Keratinocyte (primary cell): ENCODE measurements at regions not wholly inside any gene's neighbourhood (a gene's known extent, or its start where the extent isn't known, plus 50 kb on each side); places are given as distances from the start of the nearest gene placed in this dataset.
"Not testable (repeated sequence)": the region's sequence is repeated elsewhere in the genome, so short reads cannot be mapped to it uniquely, and the experiment has no call there.

Source experiments
- DNase-seq: peaks from one replicate; pipeline ENCODE4 v3.0.0-alpha.2; 2011; ENCODE audit warnings: low read depth, missing footprints, low spot score
- FAIRE-seq: peaks from 2 replicates; lab custom pipeline; 2011; peaks lifted over from hg19 to GRCh38; lab: Jason Lieb, UNC
- H2AFZ ChIP-seq: 2 replicates; pipeline ENCODE4 v1.6.0; 2012; ENCODE audit warnings: low read length, control low read depth, inconsistent platforms; ENCODE audit not compliant: control insufficient read depth
- H3K27ac ChIP-seq: 2 replicates; pipeline ENCODE4 v1.5.1; 2011; ENCODE audit warnings: low read length; ENCODE audit not compliant: control insufficient read depth, insufficient read depth
- H3K27me3 ChIP-seq: 3 replicates; pipeline ENCODE4 v1.6.0; 2011; ENCODE audit warnings: low read length; ENCODE audit not compliant: control insufficient read depth, insufficient read depth; ENCODE audit errors: extremely low read depth
- H3K36me3 ChIP-seq, 2 experiments: 2 replicates in 1 of 2; 3 replicates in 1 of 2; pipeline ENCODE4 v1.5.1; 2011; ENCODE audit warnings: low read length in 2 of 2, mild to moderate bottlenecking in 1 of 2; ENCODE audit not compliant: control insufficient read depth in 2 of 2, insufficient read depth in 2 of 2; ENCODE audit errors: extremely low read depth in 1 of 2
- H3K4me1 ChIP-seq: 3 replicates; pipeline ENCODE4 v1.5.1; 2011; ENCODE audit warnings: low read length; ENCODE audit not compliant: control insufficient read depth, insufficient read depth; ENCODE audit errors: extremely low read depth
- H3K4me2 ChIP-seq: 3 replicates; pipeline ENCODE4 v1.6.0; 2011; ENCODE audit warnings: low read depth, low read length; ENCODE audit not compliant: control insufficient read depth, insufficient read depth; ENCODE audit errors: extremely low read depth
- H3K4me3 ChIP-seq, 3 experiments: fragments of 200-600 bp in 1 of 3; sonication (generic) in 1 of 3; 2 replicates in 2 of 3; 3 replicates in 1 of 3; pipeline ENCODE4 v1.5.1; 2011 to 2016; ENCODE audit warnings: low read length in 3 of 3, mild to moderate bottlenecking in 3 of 3, control low read depth in 2 of 3, inconsistent platforms in 1 of 3, low read depth in 1 of 3, mixed read lengths in 1 of 3, mixed run types in 1 of 3, moderate library complexity in 1 of 3; ENCODE audit not compliant: control insufficient read depth in 2 of 3, insufficient read depth in 2 of 3; ENCODE audit errors: extremely low read depth in 1 of 3
- H3K79me2 ChIP-seq: 2 replicates; pipeline ENCODE4 v1.6.0; 2012; ENCODE audit warnings: low read length; ENCODE audit not compliant: control insufficient read depth, insufficient read depth
- H3K9ac ChIP-seq: 3 replicates; pipeline ENCODE4 v1.6.0; 2011; ENCODE audit warnings: low read length; ENCODE audit not compliant: control insufficient read depth, insufficient read depth; ENCODE audit errors: extremely low read depth
- H3K9me1 ChIP-seq: 3 replicates; pipeline ENCODE4 v1.6.0; 2011; ENCODE audit warnings: low read length; ENCODE audit not compliant: control insufficient read depth, insufficient read depth; ENCODE audit errors: extremely low read depth
- H3K9me3 ChIP-seq: 2 replicates; pipeline ENCODE4 v1.5.1; 2012; ENCODE audit warnings: low read depth, low read length; ENCODE audit not compliant: control insufficient read depth
- H4K20me1 ChIP-seq: 3 replicates; pipeline ENCODE4 v1.6.0; 2011; ENCODE audit warnings: low read length; ENCODE audit not compliant: control insufficient read depth, insufficient read depth; ENCODE audit errors: extremely low read depth
- dilution Hi-C: fragments of 300-500 bp; cut with MboI; formaldehyde crosslinking; loops from one replicate; pipeline ENCODE4 v1.7.0; 2020; ENCODE audit warnings: low sequenced_read_pairs; ENCODE audit not compliant: extremely low pct_ligation_motif_present

DNA sequence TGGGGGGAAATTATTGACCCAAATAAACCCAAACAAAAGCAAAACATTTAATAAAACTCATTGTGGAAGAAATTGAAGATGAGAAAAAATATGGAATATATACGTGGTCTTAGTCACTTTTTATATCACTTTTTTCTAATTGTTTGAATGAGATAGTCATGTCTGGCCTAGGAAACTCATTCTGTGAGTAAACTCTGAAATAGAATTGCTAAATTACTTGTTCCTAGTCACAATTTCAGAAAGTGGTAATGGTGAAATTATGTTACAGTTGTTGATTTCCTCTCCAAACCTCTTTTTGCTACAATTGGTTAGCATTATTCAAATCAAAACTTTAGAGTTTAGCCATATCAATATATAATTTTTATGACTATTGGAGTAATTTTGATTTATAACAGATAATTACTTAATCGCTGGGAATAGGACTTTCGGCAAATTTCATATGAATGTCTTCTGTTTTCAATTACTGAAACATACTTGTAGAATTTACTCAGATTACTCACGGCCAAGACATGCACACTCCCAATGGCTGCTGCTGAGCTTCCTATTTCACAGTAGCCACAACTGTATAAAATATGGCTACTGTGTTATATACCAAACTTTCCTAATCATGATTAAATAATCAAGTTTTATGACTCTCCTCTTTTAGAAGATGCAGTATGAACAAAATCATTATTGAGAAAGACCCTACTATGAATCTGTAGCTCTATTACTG is 113.8 kb upstream of the C1QTNF3 start:
- H3K79me2 ChIP-seq, H3K27ac ChIP-seq, H3K4me1 ChIP-seq, FAIRE-seq, H3K4me2 ChIP-seq, H3K36me3 ChIP-seq, H3K9me3 ChIP-seq, H2AFZ ChIP-seq, H3K9me1 ChIP-seq, dilution Hi-C loops, H3K4me3 ChIP-seq, H3K9ac ChIP-seq, H3K27me3 ChIP-seq, DNase-seq, H4K20me1 ChIP-seq: not testable (repeated sequence)

GRCh38 chr5:34160904-34161303 is 117.9 kb upstream of the C1QTNF3 start:
- H2AFZ ChIP-seq, H3K79me2 ChIP-seq, H4K20me1 ChIP-seq, H3K4me2 ChIP-seq, H3K4me3 ChIP-seq, H3K9me3 ChIP-seq, dilution Hi-C loops, H3K36me3 ChIP-seq, DNase-seq, H3K9me1 ChIP-seq, H3K27ac ChIP-seq, H3K9ac ChIP-seq, H3K4me1 ChIP-seq, H3K27me3 ChIP-seq, FAIRE-seq: not testable (repeated sequence)

- dilution Hi-C loops, H3K9ac ChIP-seq, FAIRE-seq: not testable (repeated sequence)
These were observed 128.4 kb upstream of the C1QTNF3 start for GRCh38 chr5:34171398-34171797.

DNA sequence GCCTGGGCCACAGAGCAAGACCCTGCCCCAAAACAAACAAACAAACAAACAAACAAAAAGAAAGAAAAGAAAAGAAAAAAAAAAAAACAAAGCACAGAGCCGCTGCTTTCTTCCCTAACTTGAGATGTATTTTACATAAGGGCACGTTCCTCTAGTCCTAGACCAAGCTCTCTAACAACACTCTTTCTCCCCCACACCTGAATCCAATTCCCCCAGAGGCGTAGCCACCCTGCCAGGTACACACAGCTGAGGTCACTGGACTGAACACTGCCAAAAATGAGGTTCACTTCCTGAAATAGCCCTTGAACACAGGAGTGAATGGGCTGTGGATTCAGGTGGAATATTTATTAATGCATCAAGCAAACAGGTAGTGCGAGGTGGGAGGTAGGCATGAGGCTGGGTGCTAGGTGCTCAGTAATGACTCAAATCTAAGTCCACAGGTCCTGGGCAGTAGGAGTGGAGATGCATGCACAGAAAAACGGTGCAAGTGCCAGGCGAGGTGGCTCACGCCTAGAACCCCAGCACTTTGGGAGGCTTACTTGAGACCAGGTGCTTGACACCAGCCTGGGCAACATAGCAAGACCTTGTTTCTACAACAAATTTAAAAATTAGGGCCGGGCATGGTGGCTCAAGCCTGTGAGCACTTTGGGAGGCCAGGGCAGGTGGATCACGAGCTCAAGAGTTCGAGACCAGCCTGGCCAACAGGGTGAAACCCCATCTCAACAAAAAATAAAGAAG is 136.6 kb upstream of the C1QTNF3 start:
- DNase-seq, dilution Hi-C loops, H4K20me1 ChIP-seq, H3K4me1 ChIP-seq, H3K27me3 ChIP-seq, FAIRE-seq, H3K4me3 ChIP-seq, H3K9ac ChIP-seq, H2AFZ ChIP-seq, H3K79me2 ChIP-seq, H3K36me3 ChIP-seq, H3K27ac ChIP-seq, H3K4me2 ChIP-seq, H3K9me3 ChIP-seq, H3K9me1 ChIP-seq: not testable (repeated sequence)

More at GRCh38 chr5:34171398-34171797, 128.4 kb upstream of the C1QTNF3 start:
- not testable (repeated sequence) for H3K79me2 ChIP-seq, H3K27ac ChIP-seq, H3K4me1 ChIP-seq, H3K9me1 ChIP-seq, H2AFZ ChIP-seq, H3K27me3 ChIP-seq, H3K4me3 ChIP-seq, H4K20me1 ChIP-seq, H3K36me3 ChIP-seq, DNase-seq, H3K9me3 ChIP-seq, H3K4me2 ChIP-seq

DNA sequence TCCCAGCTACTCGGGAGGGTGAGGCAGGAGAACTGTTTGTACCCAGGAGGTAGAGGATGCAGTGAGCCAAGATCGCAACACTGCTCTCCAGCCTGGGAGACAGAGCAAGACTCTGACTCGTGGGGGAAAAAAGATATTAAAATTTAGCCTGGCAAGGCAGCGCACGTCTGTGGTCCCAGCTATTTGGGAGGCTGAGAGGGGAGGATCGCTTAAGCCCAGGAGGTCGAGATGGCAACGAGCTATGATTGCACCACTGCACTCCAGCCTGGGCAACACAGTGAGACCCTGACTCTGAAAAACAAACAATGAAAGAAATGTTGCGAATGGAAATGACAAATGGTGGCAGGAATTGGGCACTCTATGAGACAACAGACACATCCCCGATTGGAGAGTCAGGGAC is 137.2 kb upstream of the C1QTNF3 start:
- H3K4me3 ChIP-seq, H3K9me1 ChIP-seq, H4K20me1 ChIP-seq, H3K9me3 ChIP-seq, dilution Hi-C loops, H2AFZ ChIP-seq, H3K27ac ChIP-seq, H3K4me2 ChIP-seq, H3K9ac ChIP-seq, DNase-seq, H3K79me2 ChIP-seq, H3K36me3 ChIP-seq, H3K4me1 ChIP-seq, H3K27me3 ChIP-seq, FAIRE-seq: not testable (repeated sequence)
